Activated T-cell treated with anti-CD3 and anti-CD28 coated beads for 1 hour (primary cell): ENCODE measurements at regions not wholly inside any gene's neighbourhood (a gene's known extent, or its start where the extent isn't known, plus 50 kb on each side); places are given as distances from the start of the nearest gene placed in this dataset.
A peak's percentile ranks its signal among the peaks of the same experiment; 100 is the strongest.

ENCODE experiments used
- DNase-seq: peaks from one replicate; pipeline ENCODE4 v3.0.0-alpha.2; 2020; ENCODE audit warnings: low read depth

DNA sequence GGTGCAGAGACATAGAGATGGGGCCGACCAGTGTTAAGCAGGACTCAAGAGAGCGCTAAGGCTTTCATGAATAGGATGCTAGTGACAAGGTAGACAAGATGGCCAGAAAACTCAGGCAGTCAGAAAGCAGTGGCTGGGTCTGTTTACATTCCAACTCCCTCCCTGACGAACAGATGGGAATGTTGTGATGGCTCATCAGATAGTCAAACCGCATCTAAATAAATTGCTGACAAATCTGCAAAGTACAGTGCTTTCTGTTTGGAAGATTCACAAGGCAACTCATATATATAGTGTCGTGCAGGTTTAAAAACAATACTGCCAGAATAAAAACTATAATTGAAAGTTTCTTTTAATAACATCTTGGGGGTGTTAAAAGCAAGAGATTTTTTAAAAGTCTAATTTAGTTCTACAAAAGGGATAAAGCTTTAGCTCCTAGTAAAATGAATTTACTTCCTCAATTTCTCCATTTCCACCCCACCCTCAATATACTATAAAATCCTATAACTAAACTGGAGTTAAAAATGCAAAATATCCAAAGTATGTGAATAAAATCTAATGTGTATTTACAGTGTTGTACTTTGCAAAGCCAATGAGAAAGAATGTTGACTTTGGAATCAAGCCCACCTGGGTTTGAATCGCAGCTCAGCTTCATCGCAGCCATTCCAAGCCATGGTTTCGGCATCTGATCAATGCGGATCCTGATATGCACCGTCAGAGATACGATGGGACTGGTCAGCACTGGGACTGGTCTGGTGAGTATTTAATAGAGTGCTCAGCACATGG, 247.3 kb upstream of the PDE10A start:
- no peak for DNase-seq

DNA sequence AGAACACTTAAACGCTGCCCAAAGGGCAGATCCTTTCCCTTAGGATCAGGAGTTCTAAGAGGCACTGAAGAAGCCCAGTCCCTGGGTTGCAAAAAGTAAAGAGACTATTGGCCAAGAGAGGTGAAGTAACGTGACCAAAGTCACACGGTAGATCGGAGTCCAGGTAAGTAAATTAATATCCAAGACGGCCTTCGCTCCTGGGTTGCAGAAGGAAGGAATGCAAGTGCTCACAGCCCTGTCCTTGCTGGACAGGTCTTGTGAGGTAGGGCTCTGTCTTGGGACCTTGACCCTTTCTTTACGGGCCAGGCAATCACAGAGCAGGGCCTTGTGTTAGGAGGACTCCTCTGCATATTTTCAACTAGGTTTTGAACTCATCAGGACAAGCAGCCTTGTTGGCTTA, 243.7 kb upstream of the PDE10A start:
- no peak for DNase-seq

DNA sequence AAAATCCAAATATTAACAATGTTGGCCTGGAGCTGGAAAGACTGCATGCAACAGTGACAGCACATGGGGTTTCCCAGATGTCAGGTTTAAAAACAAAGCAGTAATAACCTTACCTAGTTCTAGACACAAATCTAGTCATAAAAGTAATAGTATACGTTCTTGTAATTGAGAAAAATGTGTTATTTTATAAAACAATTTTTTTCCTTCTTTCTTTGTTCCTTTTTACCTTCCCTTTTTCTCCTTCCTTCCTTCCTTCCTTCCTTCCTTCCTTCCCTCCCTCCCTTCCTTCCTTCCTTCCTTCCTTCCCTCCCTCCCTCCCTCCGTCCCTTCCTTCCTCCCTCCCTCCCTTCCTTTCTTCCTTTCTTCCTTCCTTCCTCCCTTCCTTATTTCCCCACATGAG, 242.7 kb upstream of the PDE10A start:
- no peak for DNase-seq

DNA sequence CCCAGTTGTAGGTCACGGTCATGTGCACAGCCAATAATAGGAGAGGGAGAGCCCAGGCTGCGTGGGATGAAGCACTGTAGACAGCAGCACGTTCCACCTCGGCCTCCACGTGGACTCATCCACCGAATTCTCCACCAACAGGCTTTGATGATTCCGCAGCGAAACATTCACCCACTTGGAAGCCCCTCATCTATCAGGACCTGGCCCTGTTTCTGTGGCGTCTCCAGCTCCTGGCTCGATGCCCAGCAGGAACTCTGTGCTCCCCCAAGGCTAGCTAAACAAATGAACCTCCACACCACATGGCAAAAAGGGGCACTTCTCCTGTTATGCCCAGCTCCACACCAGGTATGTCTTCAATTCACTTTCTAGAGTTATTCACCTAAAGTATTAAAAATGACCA, 237.9 kb upstream of the PDE10A start:
- no peak for DNase-seq

DNA sequence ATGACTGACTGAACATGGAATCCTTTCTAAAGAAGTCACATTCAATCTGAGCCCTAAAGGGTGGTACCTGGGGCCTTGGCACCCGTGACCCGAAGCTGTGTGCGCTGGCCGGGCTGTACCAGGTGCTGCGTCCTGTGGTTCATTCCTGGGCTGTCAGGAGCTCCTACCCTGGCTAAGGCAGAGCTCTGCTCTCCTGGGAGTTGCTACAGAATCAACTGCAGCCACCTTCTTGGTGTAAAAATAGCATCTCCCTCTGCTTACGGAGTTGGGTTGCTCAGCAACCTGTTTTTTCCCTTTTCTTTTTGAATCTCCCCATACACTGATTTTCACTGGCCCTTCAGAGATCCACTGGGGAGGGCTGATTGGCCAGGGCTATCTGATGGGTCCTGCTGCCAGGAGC, 236.6 kb upstream of the PDE10A start:
- no peak for DNase-seq

DNA sequence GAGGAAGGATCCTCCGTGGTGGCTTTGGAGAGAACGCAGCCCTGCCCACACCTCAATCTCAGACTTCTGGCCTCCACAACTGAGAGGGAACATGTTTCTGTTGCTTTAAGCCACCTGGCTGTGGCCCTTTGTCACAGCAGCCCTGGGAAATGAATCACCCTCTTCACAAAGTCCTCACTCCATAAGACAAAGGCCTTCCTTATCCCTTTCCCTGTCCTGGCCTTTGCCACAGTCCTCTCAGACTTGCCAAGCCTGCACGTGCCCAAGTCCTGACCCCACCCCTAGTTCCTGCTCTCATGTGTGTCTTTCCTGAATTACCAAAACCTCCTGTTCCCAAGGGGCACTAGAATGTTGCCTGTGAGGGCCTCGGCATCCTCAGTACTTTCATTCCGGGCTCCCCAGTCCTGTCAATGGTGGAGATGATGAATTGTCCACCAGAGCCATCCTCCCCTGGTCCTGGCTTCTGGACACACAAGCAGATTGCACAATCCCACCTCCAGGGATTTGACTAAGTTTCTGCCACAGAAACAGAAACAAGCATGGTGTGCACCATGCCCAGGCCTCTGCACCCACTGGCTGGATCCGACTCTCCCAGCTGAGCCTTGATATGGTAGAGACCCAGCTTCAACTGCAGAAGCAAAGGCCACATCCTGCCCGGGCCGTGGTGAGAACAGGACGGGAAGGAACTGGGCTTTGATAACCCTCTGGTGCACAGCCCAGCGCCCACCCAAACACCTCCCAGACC, 232.6 kb upstream of the PDE10A start:
- no peak for DNase-seq

DNA sequence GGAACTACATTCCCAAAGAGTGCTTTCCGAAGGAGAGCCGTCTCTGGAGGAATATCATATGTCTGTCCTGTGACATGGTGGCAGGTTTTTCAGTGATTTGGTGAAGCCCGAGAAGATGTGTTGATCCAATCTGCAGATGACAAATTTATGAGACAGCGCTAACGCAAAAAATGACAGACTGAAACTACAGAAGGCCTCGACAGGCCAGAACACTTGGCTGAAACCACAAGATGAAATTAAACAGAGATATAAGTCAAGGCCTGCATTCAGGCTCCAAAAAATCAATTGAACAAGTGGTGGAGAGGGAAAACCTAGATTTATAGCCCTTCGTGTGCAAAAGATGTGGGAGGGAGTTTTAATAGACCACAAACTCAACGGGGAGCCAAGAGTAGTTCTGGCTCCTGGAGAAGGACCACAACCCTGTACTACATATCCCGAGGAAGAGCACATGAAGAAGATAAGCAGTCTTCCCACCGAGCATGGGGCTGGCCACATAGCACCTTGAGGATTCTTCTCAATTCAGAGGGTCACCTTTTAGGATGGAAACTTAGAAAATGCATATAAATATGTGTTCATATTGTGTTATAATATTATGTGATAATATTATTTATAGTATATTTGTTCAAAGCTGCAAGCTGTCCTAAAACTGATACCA, 231.3 kb upstream of the PDE10A start:
- no peak for DNase-seq

DNA sequence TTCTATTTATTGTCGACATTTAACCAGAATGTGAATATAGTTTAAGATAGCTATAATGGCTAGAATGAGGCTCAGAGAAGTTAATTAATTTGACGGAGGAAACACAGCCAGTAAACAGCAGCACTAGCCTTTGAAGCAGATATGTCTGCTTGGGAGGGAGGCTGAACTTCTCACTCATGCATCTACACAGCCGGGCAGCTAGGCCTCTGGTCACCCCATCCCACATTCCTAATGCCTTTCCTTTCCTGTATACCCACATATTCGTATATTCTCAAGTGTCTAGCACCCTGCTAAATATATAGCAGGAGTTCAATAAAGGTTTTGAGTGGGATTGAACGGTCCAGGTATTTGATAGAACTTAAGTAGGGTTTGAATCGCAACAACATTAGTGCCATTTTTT, 230.4 kb upstream of the PDE10A start:
- no peak for DNase-seq

DNA sequence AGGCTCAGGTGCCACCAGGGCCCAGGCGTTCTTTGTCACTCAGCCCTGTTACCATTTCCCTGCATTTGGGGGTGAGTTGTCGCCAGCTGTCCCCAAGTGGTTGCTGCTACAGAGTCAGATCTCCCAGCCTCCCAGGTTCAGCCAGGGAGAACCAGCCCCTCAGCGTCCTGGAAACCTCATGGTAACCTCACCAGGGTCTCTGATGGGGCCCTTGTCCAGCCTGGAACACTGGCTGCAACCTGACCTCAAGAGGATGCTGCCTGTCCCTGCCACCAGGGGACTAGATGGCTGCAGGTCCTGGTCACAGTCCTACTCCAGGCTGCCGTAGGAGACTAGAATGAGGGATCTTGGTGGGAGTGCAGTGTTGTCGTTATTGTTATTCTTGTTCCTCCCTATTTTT, 228.3 kb upstream of the PDE10A start:
- no peak for DNase-seq

DNA sequence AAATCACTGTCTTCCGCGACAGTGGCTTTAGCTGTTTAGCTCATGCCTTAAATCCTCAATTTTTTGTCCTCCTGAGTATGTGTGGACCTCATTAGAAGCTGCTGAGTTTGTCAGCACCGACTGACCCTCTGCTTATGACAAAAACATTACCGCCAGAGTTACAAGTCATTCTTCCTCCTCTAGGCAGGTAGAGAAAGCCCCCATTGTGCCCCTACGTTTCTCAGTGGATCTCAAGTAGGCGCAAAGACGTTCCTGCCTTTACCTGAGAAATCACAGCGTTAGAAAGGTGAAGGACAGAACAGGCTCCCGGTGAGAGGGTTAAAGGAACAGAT, 227.3 kb upstream of the PDE10A start:
- DNase-seq = no peak

DNA sequence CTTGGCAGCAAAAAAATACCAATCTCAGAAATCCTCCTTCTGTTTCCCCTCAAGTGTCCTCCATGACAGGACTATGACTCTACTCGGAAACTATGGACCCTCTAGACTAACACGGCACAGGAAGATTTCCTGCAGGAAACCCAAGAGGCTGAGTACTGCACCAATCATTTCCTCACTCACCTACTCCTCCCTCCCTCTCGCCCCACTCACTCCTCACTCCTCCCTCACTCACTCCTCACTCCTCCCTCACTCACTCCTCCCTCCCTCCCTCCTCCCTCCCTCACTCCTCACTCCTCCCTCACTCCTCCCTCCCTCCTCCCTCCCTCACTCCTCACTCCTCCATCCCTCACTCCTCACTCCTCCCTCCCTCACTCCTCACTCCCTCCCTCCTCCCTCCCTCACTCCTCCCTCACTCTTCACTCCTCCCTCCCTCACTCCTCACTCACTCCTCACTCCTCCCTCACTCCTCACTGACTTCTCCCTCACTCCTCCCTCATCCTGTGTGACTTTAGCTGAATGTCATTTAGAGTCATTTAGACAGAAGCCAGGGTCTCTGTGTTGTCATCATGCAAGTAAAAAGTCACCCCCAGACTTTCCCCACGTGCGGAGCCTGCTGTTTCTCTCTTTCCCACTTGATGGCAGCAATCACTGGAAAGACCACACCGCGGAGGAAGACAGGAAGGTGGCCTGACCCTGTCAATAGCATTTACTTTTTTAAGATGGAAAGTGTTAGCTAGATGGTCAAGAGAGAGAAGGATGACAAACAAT, 226.8 kb upstream of the PDE10A start:
- DNase-seq = no peak

DNA sequence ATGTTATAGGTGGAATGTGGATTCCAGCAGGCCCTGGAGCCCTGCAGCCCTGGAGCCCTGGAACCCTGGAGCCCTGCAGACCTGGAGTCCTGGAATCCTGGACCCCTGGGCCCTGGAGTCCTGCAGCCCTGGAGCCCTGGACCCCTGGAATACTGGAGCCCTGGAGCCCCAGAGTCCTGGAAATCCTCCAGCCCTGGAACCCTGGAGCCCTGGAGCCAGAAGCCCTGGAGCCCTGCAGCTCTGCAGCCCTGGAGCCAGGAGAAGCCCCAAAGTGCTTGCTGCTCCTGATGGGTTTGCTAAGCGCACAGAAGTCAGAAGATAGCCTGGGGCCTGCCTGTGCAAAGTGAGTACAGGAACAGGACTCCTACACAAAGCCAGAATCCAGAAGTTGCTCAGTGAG, 223.1 kb upstream of the PDE10A start:
- no peak for DNase-seq

DNA sequence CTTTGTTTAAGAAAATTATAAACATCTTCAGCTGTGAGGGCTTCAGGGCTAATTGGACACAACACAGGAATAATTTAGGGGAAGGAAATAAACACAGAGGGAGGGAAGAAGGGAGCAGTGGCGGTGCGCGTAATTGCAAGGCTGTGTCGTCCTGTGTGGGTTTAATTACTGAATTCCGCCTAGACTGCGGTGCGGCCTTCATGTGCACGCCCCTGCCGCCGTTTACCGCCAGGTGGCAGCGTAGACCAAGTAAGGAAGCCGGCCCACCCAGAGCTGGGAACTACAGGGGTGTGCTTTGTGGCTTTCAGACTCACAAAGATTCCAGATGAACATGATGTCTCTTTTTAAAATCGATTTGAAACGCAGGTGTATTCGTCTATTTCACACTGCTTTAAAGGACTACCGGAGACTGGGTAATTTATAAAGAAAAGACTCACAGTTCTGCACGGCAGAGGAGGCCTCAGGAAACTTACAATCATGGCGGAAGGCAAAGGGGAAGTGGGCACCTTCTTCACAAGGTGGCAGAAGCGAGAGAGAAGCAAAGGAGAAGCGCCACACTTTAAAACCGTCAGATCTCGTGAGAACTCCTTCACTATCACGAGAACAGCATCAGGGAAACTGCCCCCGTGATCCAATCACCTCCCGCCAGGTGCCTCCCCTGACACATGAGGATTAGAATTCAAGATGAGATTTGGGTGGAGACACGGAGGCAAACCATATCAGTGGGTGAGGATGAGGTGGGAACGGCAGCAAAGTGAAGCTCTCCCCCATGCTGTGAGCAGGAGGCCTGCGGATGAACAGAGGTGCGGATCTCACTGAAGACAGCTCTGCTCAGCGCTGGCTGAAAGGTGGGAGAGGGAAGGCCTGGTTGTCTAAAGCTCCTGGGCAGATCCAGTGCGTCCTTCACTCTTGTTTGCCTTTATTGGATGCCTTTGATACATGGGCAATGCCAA, 222.0 kb upstream of the PDE10A start:
- DNase-seq = peak; percentile 62

DNA sequence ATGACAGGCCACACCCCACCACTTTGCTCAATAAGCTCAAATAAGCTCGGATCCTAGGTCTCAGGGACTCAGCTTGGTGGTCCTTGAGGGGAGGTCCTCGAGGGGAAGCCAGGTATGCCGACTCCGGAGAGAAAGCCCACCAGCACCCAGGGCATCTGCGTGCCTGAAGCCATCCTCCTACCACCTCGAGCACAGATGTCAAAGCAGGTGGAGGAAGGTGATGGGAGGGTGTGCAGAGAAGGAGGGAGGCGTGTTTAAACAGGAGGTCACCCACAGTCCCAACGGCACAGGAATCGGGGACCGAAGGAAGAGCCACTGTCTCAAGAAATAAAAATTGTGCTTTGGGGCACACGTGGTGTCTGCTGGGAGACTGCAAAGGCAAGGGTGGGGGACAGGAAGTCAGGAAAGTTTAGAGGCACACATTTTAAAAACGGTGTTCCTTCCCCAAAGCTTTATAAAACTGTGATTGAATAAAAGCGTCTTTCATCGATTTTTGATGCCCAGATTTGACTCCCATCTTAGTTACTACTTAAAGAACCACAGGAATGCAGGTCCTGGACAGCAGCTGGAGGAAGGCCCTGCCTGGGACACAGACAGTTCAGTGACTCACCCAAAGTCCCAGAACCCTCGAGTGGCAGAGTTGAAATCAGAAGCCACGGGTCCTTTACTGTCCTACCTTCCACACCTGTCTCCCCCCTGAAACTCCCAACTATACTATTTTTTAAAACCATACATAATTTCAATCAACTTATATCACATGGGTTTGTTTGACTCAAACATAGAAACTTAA, 221.0 kb upstream of the PDE10A start:
- no peak for DNase-seq

DNA sequence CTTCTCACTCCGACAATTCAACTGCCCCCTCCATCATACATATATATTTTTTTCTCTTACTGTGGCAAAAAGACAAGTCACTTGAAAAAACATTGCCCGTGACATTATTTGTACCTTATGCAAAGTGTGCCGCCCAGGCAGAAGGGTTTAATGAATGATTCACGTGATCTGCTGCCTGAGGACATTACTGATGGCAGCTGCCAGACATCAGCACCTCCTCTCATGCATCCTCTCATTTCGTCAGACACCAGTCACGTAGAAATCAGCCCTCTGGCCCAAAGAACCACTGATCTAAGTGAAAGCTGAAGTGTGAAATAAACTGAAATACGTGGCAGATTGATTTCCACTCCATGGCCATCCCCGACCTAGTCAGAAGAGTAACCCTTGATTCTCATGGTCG, 218.8 kb upstream of the PDE10A start:
- DNase-seq = no peak

DNA sequence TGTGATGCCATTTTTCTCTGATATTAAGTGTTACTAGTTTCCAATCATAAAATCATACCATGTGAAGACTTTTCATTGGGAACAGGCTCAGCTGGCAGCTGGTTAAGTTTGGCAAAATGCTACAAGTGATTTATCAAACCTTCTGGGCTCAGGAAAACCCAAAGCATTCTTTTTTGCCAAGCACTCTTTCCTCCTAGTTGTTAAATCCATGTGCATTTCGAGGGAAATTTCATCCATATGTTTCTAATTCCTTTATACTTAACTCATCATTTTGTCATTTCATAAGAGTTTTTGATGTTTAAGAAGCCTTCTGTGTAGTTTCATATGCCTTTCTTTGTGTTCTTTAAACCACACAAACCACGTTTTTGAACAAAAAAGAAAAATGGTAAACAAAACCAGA, 217.6 kb upstream of the PDE10A start:
- no peak for DNase-seq

DNA sequence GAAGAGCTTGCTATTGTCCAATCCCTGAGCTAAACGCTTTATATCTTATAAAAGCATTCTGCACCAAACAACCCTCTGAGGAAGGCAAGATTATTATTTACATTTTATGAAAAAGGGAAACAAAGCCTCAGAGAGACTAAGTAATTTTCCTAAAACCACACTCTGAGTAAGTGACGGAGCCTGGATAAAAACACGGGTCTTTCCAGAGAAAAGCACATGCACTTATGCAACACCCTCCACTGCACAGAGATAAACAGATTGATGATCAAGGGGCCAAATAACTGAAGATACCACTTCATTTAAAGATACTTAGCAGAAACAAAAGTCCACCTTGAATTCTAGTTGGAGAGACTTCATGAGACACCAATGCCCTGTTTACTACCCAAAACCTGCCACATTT, 214.7 kb upstream of the PDE10A start:
- no peak for DNase-seq

DNA sequence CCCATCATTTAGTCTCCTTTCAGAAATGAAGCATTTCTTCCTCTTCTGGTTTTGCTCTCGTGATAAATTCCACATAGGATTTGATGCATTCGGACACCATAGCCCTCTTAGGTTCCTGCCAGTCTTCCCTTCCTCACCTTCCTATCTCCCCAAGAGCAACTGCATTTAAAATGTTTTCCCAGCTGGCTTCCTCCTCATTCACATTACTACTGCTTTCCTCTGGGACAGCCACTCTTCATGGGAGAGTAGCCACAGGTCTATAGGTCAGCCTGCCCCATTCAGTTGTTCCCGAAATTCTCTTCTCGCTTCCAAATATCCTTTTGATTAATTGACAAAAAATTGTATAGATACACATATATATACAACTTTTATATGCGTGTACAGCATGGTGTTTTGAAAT, 214.2 kb upstream of the PDE10A start:
- no peak for DNase-seq

DNA sequence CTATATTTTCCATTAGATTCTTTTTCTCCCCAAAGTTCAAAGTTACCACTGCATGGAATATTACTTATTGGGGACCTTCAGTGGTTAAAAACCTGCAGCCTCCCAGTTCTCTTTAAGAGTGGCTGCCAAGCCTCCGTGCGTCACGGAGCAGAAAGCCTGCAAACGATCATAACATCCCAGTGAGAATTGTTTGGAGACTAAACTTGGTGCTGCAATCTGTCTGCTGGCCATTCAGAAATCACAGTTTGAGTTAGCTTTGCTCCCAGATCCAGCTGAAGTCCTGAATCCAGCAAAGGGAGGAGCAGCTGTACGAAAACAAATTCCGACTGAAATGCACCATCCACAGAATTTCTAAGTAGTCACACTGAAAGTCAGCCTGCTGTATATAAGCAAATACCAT, 213.5 kb upstream of the PDE10A start:
- DNase-seq = no peak

DNA sequence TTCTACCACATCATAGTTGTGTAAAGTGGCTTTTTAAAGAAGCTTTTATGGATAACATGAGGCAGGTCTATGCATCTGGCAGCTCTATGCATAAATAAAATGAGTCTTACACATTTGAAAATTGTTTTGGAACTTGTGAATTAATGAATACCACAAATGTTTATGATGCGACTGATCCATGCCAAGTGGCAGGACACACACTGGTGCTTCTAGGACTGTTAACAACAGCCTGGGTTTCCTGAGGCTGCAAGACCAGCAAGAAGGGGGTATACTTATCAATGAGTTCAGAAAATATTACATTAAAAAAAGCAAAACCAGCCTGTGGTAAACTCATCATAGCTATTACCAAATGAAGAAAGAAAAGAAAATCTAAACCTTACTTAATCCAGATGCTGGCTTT, 212.9 kb upstream of the PDE10A start:
- no peak for DNase-seq

DNA sequence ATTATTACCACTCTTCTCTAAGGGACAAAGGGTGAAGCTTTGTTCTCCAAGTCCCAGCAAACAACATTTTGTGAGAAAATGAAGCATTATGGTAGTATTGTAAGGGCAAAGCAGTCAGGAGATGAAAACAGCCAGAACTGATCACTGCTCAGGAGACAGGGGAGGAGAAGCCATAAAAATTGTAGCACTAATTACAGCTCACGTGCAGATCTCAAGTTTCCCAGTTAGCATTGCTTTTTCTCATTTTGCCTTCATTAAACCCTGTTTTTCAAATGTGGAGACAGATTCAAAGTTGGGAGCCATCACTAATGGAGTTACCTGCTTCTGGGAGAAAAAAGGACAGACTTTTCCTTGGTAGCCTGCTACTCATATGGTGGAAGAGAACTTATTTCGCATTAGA, 210.9 kb upstream of the PDE10A start:
- no peak for DNase-seq
